ENCODE measurements at regions not wholly inside any gene's neighbourhood (a gene's known extent, or its start where the extent isn't known, plus 50 kb on each side); places are given as distances from the start of the nearest gene placed in this dataset.

- Histone ChIP-seq H3K4me2 (ENCODE audit: low read length, poor library complexity, severe bottlenecking) (no peak overlapping the region), H3K18ac (ENCODE audit: low read depth in 1 of 2, low read length in 2 of 2) (no peak overlapping the region), H3K9ac (ENCODE audit: low read length) (no peak overlapping the region), H3K9me3 (ENCODE audit: control insufficient read depth, low read length) (peaks cover 7% of the 10 kb centered on the region), H2BK5ac (ENCODE audit: low read depth, low read length, poor library complexity, severe bottlenecking) (no peak overlapping the region), H4K91ac (ENCODE audit: low read length) (no peak overlapping the region), H3K14ac (ENCODE audit: low read length in 2 of 2) (no peak overlapping the region), H3K4me1 (ENCODE audit: control insufficient read depth, insufficient read depth, low read depth, low read length) (peaks cover 2% of the 10 kb centered on the region), H2AK5ac (ENCODE audit: low read length, severe bottlenecking) (no peak overlapping the region), H3K4ac (ENCODE audit: low read depth in 1 of 2, low read length in 2 of 2) (no peak overlapping the region), H2BK12ac (ENCODE audit: low read length in 2 of 2) (no peak overlapping the region), H2AFZ (ENCODE audit: low read depth, low read length) (no peak overlapping the region), H3K27me3 (ENCODE audit: control insufficient read depth in 1 of 2, insufficient read depth in 1 of 2, low read length in 2 of 2) (peaks cover 0 to 69% of the 10 kb centered on the region in 2 experiments), H3K27ac (ENCODE audit: low read length, poor library complexity, severe bottlenecking) (no peak overlapping the region), H2BK120ac (ENCODE audit: low read depth, low read length) (no peak overlapping the region), H2BK15ac (ENCODE audit: low read depth, poor library complexity, severe bottlenecking) (no peak overlapping the region), H3K36me3 (ENCODE audit: control insufficient read depth in 1 of 2, insufficient read depth in 2 of 2, low read depth in 1 of 2, low read length in 2 of 2) (no peaks in the 10 kb centered on the region), H3K23ac (ENCODE audit: low read length in 2 of 2) (no peak overlapping the region), H3K79me1 (replicated peaks; ENCODE audit: low read length, poor library complexity, severe bottlenecking) (no peaks in the 10 kb centered on the region), H4K8ac (ENCODE audit: low read length) (no peak overlapping the region), H3K4me3 (ENCODE audit: insufficient read depth in 1 of 2, low read depth in 1 of 2, low read length in 2 of 2) (no peak overlapping the region)
- DNase-seq: no peak
- WGBS: 90% methylated on average over 27 of the region's 27 CpGs
These were observed 87.6 kb downstream of the ERMARD start for GRCh38 chr6:169839029-169839481.

- Histone ChIP-seq H3K14ac (ENCODE audit: low read length in 2 of 2) (no peak overlapping the region), H3K18ac (ENCODE audit: low read depth in 1 of 2, low read length in 2 of 2) (no peak overlapping the region), H2BK15ac (ENCODE audit: low read depth, poor library complexity, severe bottlenecking) (no peak overlapping the region), H3K23ac (ENCODE audit: low read length in 2 of 2) (no peak overlapping the region), H3K27me3 (ENCODE audit: control insufficient read depth in 1 of 2, insufficient read depth in 1 of 2, low read length in 2 of 2) (peaks cover 0 to 63% of the 10 kb centered on the region in 2 experiments), H3K4ac (ENCODE audit: low read depth in 1 of 2, low read length in 2 of 2) (no peak overlapping the region), H3K9ac (ENCODE audit: low read length) (no peak overlapping the region), H3K4me3 (ENCODE audit: insufficient read depth in 1 of 2, low read depth in 1 of 2, low read length in 2 of 2) (no peak overlapping the region), H2BK5ac (ENCODE audit: low read depth, low read length, poor library complexity, severe bottlenecking) (no peak overlapping the region), H3K9me3 (ENCODE audit: control insufficient read depth, low read length) (peaks cover 7% of the 10 kb centered on the region), H3K36me3 (ENCODE audit: control insufficient read depth in 1 of 2, insufficient read depth in 2 of 2, low read depth in 1 of 2, low read length in 2 of 2) (no peaks in the 10 kb centered on the region), H4K8ac (ENCODE audit: low read length) (no peak overlapping the region), H2AFZ (ENCODE audit: low read depth, low read length) (no peak overlapping the region), H4K91ac (ENCODE audit: low read length) (no peak overlapping the region), H3K4me2 (ENCODE audit: low read length, poor library complexity, severe bottlenecking) (no peak overlapping the region), H2BK120ac (ENCODE audit: low read depth, low read length) (no peak overlapping the region), H3K79me1 (replicated peaks; ENCODE audit: low read length, poor library complexity, severe bottlenecking) (no peaks in the 10 kb centered on the region), H3K4me1 (ENCODE audit: control insufficient read depth, insufficient read depth, low read depth, low read length) (peaks cover 2% of the 10 kb centered on the region), H3K27ac (ENCODE audit: low read length, poor library complexity, severe bottlenecking) (no peak overlapping the region), H2BK12ac (ENCODE audit: low read length in 2 of 2) (no peak overlapping the region), H2AK5ac (ENCODE audit: low read length, severe bottlenecking) (no peak overlapping the region)
- WGBS: 95% methylated on average over 27 of the region's 27 CpGs
- no peak for DNase-seq
These were observed 87.1 kb downstream of the ERMARD start for GRCh38 chr6:169838346-169839028.

- H3K23ac ChIP-seq (ENCODE audit: low read length in 2 of 2): no peak overlapping the region
- no peak overlapping the region for H4K91ac ChIP-seq (ENCODE audit: low read length)
- no peak for DNase-seq
- peaks cover 7% of the 10 kb centered on the region for H3K9me3 ChIP-seq (ENCODE audit: control insufficient read depth, low read length)
- no peak overlapping the region for H3K4ac ChIP-seq (ENCODE audit: low read depth in 1 of 2, low read length in 2 of 2)
- H4K8ac ChIP-seq (ENCODE audit: low read length): no peak overlapping the region
- H3K36me3 ChIP-seq (ENCODE audit: control insufficient read depth in 1 of 2, insufficient read depth in 2 of 2, low read depth in 1 of 2, low read length in 2 of 2): no peaks in the 10 kb centered on the region
- H3K4me1 ChIP-seq (ENCODE audit: control insufficient read depth, insufficient read depth, low read depth, low read length): peaks cover 2% of the 10 kb centered on the region
- no peak overlapping the region for H2AK5ac ChIP-seq (ENCODE audit: low read length, severe bottlenecking)
- H3K27ac ChIP-seq (ENCODE audit: low read length, poor library complexity, severe bottlenecking): no peak overlapping the region
- H2AFZ ChIP-seq (ENCODE audit: low read depth, low read length): no peak overlapping the region
- H3K9ac ChIP-seq (ENCODE audit: low read length): no peak overlapping the region
- H2BK5ac ChIP-seq (ENCODE audit: low read depth, low read length, poor library complexity, severe bottlenecking): no peak overlapping the region
- no peak overlapping the region for H3K4me3 ChIP-seq (ENCODE audit: insufficient read depth in 1 of 2, low read depth in 1 of 2, low read length in 2 of 2)
- no peak overlapping the region for H3K4me2 ChIP-seq (ENCODE audit: low read length, poor library complexity, severe bottlenecking)
- no peak overlapping the region for H2BK15ac ChIP-seq (ENCODE audit: low read depth, poor library complexity, severe bottlenecking)
- H3K79me1 ChIP-seq (replicated peaks; ENCODE audit: low read length, poor library complexity, severe bottlenecking): no peaks in the 10 kb centered on the region
- no peak overlapping the region for H3K14ac ChIP-seq (ENCODE audit: low read length in 2 of 2)
- no peak overlapping the region for H2BK12ac ChIP-seq (ENCODE audit: low read length in 2 of 2)
- H2BK120ac ChIP-seq (ENCODE audit: low read depth, low read length): no peak overlapping the region
- WGBS: 87% methylated on average over 17 of the region's 17 CpGs
- H3K18ac ChIP-seq (ENCODE audit: low read depth in 1 of 2, low read length in 2 of 2): no peak overlapping the region
- peaks cover 0 to 55% of the 10 kb centered on the region in 2 experiments for H3K27me3 ChIP-seq (ENCODE audit: control insufficient read depth in 1 of 2, insufficient read depth in 1 of 2, low read length in 2 of 2)
These were observed 86.3 kb downstream of the ERMARD start for GRCh38 chr6:169837529-169838250.

GRCh38 chr6:169833258-169833794 lies 81.9 kb downstream of the ERMARD start:
- no peak overlapping the region for H3K14ac ChIP-seq (ENCODE audit: low read length in 2 of 2)
- DNase-seq: no peak
- no peak overlapping the region for H2BK12ac ChIP-seq (ENCODE audit: low read length in 2 of 2)
- no peak overlapping the region for H3K18ac ChIP-seq (ENCODE audit: low read depth in 1 of 2, low read length in 2 of 2)
- no peak overlapping the region for H4K91ac ChIP-seq (ENCODE audit: low read length)
- no peak overlapping the region for H4K8ac ChIP-seq (ENCODE audit: low read length)
- no peak overlapping the region for H3K4me2 ChIP-seq (ENCODE audit: low read length, poor library complexity, severe bottlenecking)
- no peaks in the 10 kb centered on the region for H3K36me3 ChIP-seq (ENCODE audit: control insufficient read depth in 1 of 2, insufficient read depth in 2 of 2, low read depth in 1 of 2, low read length in 2 of 2)
- no peak overlapping the region for H3K23ac ChIP-seq (ENCODE audit: low read length in 2 of 2)
- H3K9ac ChIP-seq (ENCODE audit: low read length): no peak overlapping the region
- no peak overlapping the region for H2AK5ac ChIP-seq (ENCODE audit: low read length, severe bottlenecking)
- H3K9me3 ChIP-seq (ENCODE audit: control insufficient read depth, low read length): peaks cover 7% of the 10 kb centered on the region
- H2BK120ac ChIP-seq (ENCODE audit: low read depth, low read length): no peak overlapping the region
- H3K27me3 ChIP-seq (ENCODE audit: control insufficient read depth in 1 of 2, insufficient read depth in 1 of 2, low read length in 2 of 2): peaks cover 10 to 69% of the 10 kb centered on the region in 2 experiments
- H2AFZ ChIP-seq (ENCODE audit: low read depth, low read length): no peak overlapping the region
- no peak overlapping the region for H3K27ac ChIP-seq (ENCODE audit: low read length, poor library complexity, severe bottlenecking)
- peaks cover 6% of the 10 kb centered on the region for H3K4me1 ChIP-seq (ENCODE audit: control insufficient read depth, insufficient read depth, low read depth, low read length)
- H3K4ac ChIP-seq (ENCODE audit: low read depth in 1 of 2, low read length in 2 of 2): no peak overlapping the region
- no peaks in the 10 kb centered on the region for H3K79me1 ChIP-seq (replicated peaks; ENCODE audit: low read length, poor library complexity, severe bottlenecking)
- WGBS: 90% methylated on average over 5 of the region's 7 CpGs
- no peak overlapping the region for H2BK15ac ChIP-seq (ENCODE audit: low read depth, poor library complexity, severe bottlenecking)
- H2BK5ac ChIP-seq (ENCODE audit: low read depth, low read length, poor library complexity, severe bottlenecking): no peak overlapping the region
- H3K4me3 ChIP-seq (ENCODE audit: insufficient read depth in 1 of 2, low read depth in 1 of 2, low read length in 2 of 2): no peak overlapping the region

All from mesenchymal stem cell (in vitro differentiated cells and primary cell).